ENCODE measurements at regions not wholly inside any gene's neighbourhood (a gene's known extent, or its start where the extent isn't known, plus 50 kb on each side); places are given as distances from the start of the nearest gene placed in this dataset.
A peak's percentile ranks its signal among the peaks of the same experiment; 100 is the strongest.

DNA sequence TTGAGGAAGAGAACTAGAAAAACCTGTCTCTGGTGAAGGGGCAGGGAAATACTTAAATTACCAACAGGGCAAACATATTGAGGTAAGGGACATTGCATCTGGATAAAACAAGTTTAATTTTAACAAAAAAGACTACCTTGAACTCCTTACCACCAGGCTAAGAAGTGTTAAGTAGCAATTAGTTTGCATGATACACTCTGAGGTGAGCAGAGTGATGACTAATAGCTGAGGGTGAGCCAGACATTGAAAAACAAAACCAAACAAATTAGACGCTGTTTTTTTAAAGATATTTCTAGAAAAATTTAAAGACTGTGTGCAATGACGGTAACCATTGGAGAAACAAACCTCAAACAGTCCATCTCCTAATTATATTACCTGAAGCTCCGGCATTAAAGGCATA lies 105.9 kb downstream of the ANKRD7 start:
- Histone ChIP-seq H3K4me3 (ENCODE audit: low read depth, low read length) (no peak overlapping the region), H3K36me3 (ENCODE audit: control insufficient read depth, insufficient read depth, low read length) (no peaks in the 10 kb centered on the region), H3K27me3 (ENCODE audit: control insufficient read depth, insufficient read depth, low read length) (no peaks in the 10 kb centered on the region)
- TF ChIP-seq, protein P1, sequence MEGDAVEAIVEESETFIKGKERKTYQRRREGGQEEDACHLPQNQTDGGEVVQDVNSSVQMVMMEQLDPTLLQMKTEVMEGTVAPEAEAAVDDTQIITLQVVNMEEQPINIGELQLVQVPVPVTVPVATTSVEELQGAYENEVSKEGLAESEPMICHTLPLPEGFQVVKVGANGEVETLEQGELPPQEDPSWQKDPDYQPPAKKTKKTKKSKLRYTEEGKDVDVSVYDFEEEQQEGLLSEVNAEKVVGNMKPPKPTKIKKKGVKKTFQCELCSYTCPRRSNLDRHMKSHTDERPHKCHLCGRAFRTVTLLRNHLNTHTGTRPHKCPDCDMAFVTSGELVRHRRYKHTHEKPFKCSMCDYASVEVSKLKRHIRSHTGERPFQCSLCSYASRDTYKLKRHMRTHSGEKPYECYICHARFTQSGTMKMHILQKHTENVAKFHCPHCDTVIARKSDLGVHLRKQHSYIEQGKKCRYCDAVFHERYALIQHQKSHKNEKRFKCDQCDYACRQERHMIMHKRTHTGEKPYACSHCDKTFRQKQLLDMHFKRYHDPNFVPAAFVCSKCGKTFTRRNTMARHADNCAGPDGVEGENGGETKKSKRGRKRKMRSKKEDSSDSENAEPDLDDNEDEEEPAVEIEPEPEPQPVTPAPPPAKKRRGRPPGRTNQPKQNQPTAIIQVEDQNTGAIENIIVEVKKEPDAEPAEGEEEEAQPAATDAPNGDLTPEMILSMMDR (IDR thresholded peaks at IDR 0.05; ENCODE audit: insufficient read depth, low read length, poor library complexity, severe bottlenecking), result no peak
- no peak for DNase-seq (ENCODE audit: low read depth)

- Histone ChIP-seq H3K4me3 (ENCODE audit: low read depth, low read length) (no peak overlapping the region), H3K27me3 (ENCODE audit: control insufficient read depth, insufficient read depth, low read length) (no peaks in the 10 kb centered on the region), H3K36me3 (ENCODE audit: control insufficient read depth, insufficient read depth, low read length) (no peaks in the 10 kb centered on the region)
- TF ChIP-seq, protein P1 (IDR thresholded peaks at IDR 0.05; ENCODE audit: insufficient read depth, low read length, poor library complexity, severe bottlenecking), result no peak
- DNase-seq (ENCODE audit: low read depth), result no peak
Measured at GRCh38 chr7:118346748-118347147, 122.2 kb downstream of the ANKRD7 start.

GRCh38 chr7:118349604-118350003 lies 125.1 kb downstream of the ANKRD7 start:
- Histone ChIP-seq H3K4me3 (ENCODE audit: low read depth, low read length) (no peak overlapping the region), H3K27me3 (ENCODE audit: control insufficient read depth, insufficient read depth, low read length) (no peaks in the 10 kb centered on the region), H3K36me3 (ENCODE audit: control insufficient read depth, insufficient read depth, low read length) (no peaks in the 10 kb centered on the region)
- no peak for DNase-seq (ENCODE audit: low read depth)
- TF ChIP-seq, protein P1 (IDR thresholded peaks at IDR 0.05; ENCODE audit: insufficient read depth, low read length, poor library complexity, severe bottlenecking), result no peak

DNA sequence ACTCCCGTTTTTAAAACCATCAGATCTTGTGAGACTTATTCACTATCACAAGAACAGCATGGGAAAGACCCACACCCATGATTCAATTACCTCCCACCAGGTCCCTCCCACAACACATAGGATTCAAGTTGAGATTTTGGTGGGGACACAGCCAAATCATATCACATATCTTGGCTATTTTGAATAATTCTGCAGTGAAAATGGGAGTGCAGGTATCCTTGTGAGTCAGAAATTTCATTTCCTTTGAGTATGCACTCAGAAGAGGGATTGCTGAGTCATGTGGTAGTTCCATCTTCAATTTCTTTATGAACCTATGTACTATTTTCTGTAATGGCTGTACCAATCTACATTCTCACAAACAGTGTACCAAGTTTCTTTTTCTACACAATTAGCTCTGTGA lies 125.8 kb downstream of the ANKRD7 start:
- DNase-seq (ENCODE audit: low read depth), result no peak
- TF ChIP-seq, protein P1 (IDR thresholded peaks at IDR 0.05; ENCODE audit: insufficient read depth, low read length, poor library complexity, severe bottlenecking), result no peak
- H3K4me3 ChIP-seq (ENCODE audit: low read depth, low read length), result no peak overlapping the region
- no peaks in the 10 kb centered on the region for H3K36me3 ChIP-seq (ENCODE audit: control insufficient read depth, insufficient read depth, low read length)
- no peaks in the 10 kb centered on the region for H3K27me3 ChIP-seq (ENCODE audit: control insufficient read depth, insufficient read depth, low read length)

- Histone ChIP-seq H3K27me3 (ENCODE audit: control insufficient read depth, insufficient read depth, low read length) (no peaks in the 10 kb centered on the region), H3K4me3 (ENCODE audit: low read depth, low read length) (no peak overlapping the region), H3K36me3 (ENCODE audit: control insufficient read depth, insufficient read depth, low read length) (no peaks in the 10 kb centered on the region)
- no peak for DNase-seq (ENCODE audit: low read depth)
- TF ChIP-seq, protein P1 (IDR thresholded peaks at IDR 0.05; ENCODE audit: insufficient read depth, low read length, poor library complexity, severe bottlenecking), result peak; percentile 17
Measured at GRCh38 chr7:118352867-118353453, 128.5 kb downstream of the ANKRD7 start.

DNA sequence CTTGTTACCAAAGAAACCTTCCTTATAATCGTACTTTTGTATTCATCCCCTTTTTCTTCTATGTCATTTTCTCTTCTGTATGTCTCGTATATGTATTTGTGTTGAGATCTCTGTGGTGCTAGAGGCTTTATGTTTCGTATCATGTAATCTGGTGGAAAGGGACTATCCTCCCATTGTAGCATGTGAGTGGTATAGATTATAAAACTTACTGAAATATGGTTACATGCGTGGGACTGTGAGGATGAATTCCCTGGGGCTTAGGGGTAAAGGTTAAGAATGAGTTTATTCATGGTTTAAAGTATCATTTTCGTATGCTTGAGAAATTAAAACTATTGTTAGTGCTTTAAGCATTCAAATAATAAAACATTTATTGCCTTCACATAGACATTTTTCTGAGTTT lies 141.9 kb downstream of the ANKRD7 start:
- TF ChIP-seq, protein P1 (IDR thresholded peaks at IDR 0.05; ENCODE audit: insufficient read depth, low read length, poor library complexity, severe bottlenecking), result no peak
- DNase-seq (ENCODE audit: low read depth), result no peak
- Histone ChIP-seq H3K27me3 (ENCODE audit: control insufficient read depth, insufficient read depth, low read length) (no peaks in the 10 kb centered on the region), H3K36me3 (ENCODE audit: control insufficient read depth, insufficient read depth, low read length) (no peaks in the 10 kb centered on the region), H3K4me3 (ENCODE audit: low read depth, low read length) (no peak overlapping the region)
